ENCODE measurements at regions not wholly inside any gene's neighbourhood (a gene's known extent, or its start where the extent isn't known, plus 50 kb on each side); places are given as distances from the start of the nearest gene placed in this dataset.

DNA sequence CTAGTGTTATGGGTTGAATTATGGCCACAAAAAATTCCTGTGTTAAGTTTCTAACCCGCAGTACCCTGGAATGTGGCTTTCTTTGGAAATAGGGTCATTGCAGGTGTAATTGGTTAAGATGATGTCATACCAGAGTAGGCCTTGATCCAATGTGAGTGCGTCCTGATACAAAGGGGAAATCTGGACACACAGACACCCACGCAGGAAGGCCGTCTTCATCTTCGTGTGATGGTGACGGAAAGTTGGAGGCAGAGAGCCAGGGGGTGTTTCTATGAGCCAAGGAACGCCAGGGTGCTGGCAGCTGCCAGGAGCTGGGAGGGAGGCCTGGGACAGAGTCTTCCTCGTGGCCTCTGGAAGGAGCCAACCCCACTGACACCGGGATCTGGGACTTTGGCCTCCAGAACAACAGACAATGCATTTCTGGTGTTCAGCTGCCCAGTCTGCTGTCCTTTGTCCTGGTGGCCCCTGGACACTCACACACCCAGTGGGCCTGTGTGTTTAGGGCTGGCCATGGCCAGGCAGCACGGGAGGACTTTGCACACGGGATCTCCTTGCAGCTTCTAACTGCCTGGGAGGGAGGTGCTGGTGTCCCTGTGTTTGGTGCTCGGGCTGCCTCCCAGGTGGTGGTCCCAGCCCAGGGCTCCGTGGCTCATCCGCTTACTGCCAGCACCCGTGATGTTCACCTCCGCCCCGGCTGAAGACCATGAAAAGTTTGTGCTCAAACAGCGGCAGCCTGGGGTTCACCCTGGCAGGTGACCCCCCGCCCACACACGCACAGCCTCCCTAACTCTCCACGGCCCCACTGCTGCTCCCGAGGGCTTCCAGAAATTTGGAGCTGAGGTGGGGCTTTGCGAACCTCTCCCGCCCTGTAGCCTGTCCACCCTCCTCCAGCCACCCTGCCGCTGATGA is 53.4 kb upstream of the GATA5 start:
- CTCF ChIA-PET = no interaction called here
- no peak overlapping the region for H3K27ac ChIP-seq (ENCODE audit: control insufficient read depth, insufficient read depth)
- no peak overlapping the region for H3K9ac ChIP-seq (ENCODE audit: control insufficient read depth, insufficient read depth, low read length)
- BruUV-seq (replicated peaks) = no TSS peak
- H4K20me1 ChIP-seq (ENCODE audit: control insufficient read depth, insufficient read depth) = no peaks in the 10 kb centered on the region
- H2AFZ ChIP-seq (ENCODE audit: control insufficient read depth, low read depth, low read length) = no peak overlapping the region
- FAIRE-seq = no peak
- intact Hi-C loops (cut with micrococcal nuclease; ENCODE audit: unreplicated experiment) = no loop called here
- no peaks in the 10 kb centered on the region for H3K4me1 ChIP-seq (ENCODE audit: control insufficient read depth, insufficient read depth, low read length)
- SMC1A ChIA-PET (ENCODE audit: uncharacterized antibody, unreplicated experiment) = no interaction called here
- no peaks in the 10 kb centered on the region for H3K9me3 ChIP-seq (replicated peaks; ENCODE audit: control insufficient read depth, insufficient read depth, low read length)
- in situ Hi-C loops (cut with MboI) = no loop called here
- POLR2A ChIA-PET = no interaction called here
- H3K4me2 ChIP-seq (ENCODE audit: control insufficient read depth, insufficient read depth) = no peak overlapping the region
- no peaks in the 10 kb centered on the region for H3K36me3 ChIP-seq (ENCODE audit: control insufficient read depth in 2 of 2, insufficient read depth in 2 of 2, low read length in 1 of 2)
- H3K79me2 ChIP-seq (ENCODE audit: control insufficient read depth, insufficient read depth, low read length) = no peaks in the 10 kb centered on the region
- TF ChIP-seq SKIL (IDR thresholded peaks at IDR 0.05; ENCODE audit: low read depth, poor library complexity, severe bottlenecking) = no peak
- H3K4me3 ChIP-seq = no peak overlapping the region
- H3K27me3 ChIP-seq (replicated peaks in 1 of 2; ENCODE audit: control insufficient read depth in 2 of 2, insufficient read depth in 2 of 2, low read length in 1 of 2) = peaks cover 0 to 1% of the 10 kb centered on the region in 2 experiments; a peak in 1 of 4 replicates
- RAD21 ChIA-PET (ENCODE audit: unreplicated experiment) = no interaction called here
- no peak for ATAC-seq
- no peak for DNase-seq (ENCODE audit: low read depth, low spot score)
- WGBS (ENCODE audit: insufficient coverage, insufficient replicate concordance, low lambda C conversion rate, missing lambda C conversion rate) = 48% methylated on average over 25 of the region's 25 CpGs

GRCh38 chr20:62529896-62530642 is 54.3 kb upstream of the GATA5 start:
- no peak overlapping the region for H3K4me3 ChIP-seq
- 44% methylated on average over 25 of the region's 25 CpGs for whole genome bisulfite sequencing (ENCODE audit: insufficient coverage, insufficient replicate concordance, low lambda C conversion rate, missing lambda C conversion rate)
- no peaks in the 10 kb centered on the region for H3K4me1 ChIP-seq (ENCODE audit: control insufficient read depth, insufficient read depth, low read length)
- ChIA-PET SMC1A (ENCODE audit: uncharacterized antibody, unreplicated experiment) (no interaction called here), RAD21 (ENCODE audit: unreplicated experiment) (no interaction called here), POLR2A (no interaction called here), CTCF (no interaction called here)
- no peaks in the 10 kb centered on the region; a peak in 1 of 4 replicates for H3K27me3 ChIP-seq (replicated peaks in 1 of 2; ENCODE audit: control insufficient read depth in 2 of 2, insufficient read depth in 2 of 2, low read length in 1 of 2)
- H4K20me1 ChIP-seq (ENCODE audit: control insufficient read depth, insufficient read depth) = no peaks in the 10 kb centered on the region
- intact Hi-C loops (cut with micrococcal nuclease; ENCODE audit: unreplicated experiment) = no loop called here
- H3K4me2 ChIP-seq (ENCODE audit: control insufficient read depth, insufficient read depth) = no peak overlapping the region
- no peak overlapping the region for H3K27ac ChIP-seq (ENCODE audit: control insufficient read depth, insufficient read depth)
- BruUV-seq (replicated peaks) = no TSS peak
- FAIRE-seq (no peak), ATAC-seq (no peak), DNase-seq (ENCODE audit: low read depth, low spot score) (no peak)
- no peak overlapping the region for H2AFZ ChIP-seq (ENCODE audit: control insufficient read depth, low read depth, low read length)
- in situ Hi-C loops (cut with MboI) = no loop called here
- no peak overlapping the region for H3K9ac ChIP-seq (ENCODE audit: control insufficient read depth, insufficient read depth, low read length)
- no peaks in the 10 kb centered on the region for H3K36me3 ChIP-seq (ENCODE audit: control insufficient read depth in 2 of 2, insufficient read depth in 2 of 2, low read length in 1 of 2)
- no peaks in the 10 kb centered on the region for H3K79me2 ChIP-seq (ENCODE audit: control insufficient read depth, insufficient read depth, low read length)
- no peaks in the 10 kb centered on the region for H3K9me3 ChIP-seq (replicated peaks; ENCODE audit: control insufficient read depth, insufficient read depth, low read length)
- no peak for TF ChIP-seq CBX5 (IDR thresholded peaks at IDR 0.05; ENCODE audit: low read depth)
- TF ChIP-seq SUZ12 (IDR thresholded peaks at IDR 0.05; ENCODE audit: unreplicated experiment) = no peak
- no peak for TF ChIP-seq RAD51 (IDR thresholded peaks at IDR 0.05)
- TF ChIP-seq POLR2AphosphoS5 (IDR thresholded peaks at IDR 0.05; ENCODE audit: low read length) = no peak
- no peak for TF ChIP-seq CEBPB (IDR thresholded peaks at IDR 0.05; ENCODE audit: borderline replicate concordance in 1 of 2, low read depth in 2 of 2, low read length in 2 of 2)
- no peak for TF ChIP-seq CBFB (IDR thresholded peaks at IDR 0.05; ENCODE audit: low read depth)
- TF ChIP-seq, protein P1, sequence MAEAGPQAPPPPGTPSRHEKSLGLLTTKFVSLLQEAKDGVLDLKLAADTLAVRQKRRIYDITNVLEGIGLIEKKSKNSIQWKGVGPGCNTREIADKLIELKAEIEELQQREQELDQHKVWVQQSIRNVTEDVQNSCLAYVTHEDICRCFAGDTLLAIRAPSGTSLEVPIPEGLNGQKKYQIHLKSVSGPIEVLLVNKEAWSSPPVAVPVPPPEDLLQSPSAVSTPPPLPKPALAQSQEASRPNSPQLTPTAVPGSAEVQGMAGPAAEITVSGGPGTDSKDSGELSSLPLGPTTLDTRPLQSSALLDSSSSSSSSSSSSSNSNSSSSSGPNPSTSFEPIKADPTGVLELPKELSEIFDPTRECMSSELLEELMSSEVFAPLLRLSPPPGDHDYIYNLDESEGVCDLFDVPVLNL (IDR thresholded peaks at IDR 0.05; ENCODE audit: low read depth, low read length) = no peak
- no peak for TF ChIP-seq FOXK2 (IDR thresholded peaks at IDR 0.05)
- no peak for TF ChIP-seq FOS (IDR thresholded peaks at IDR 0.05; ENCODE audit: borderline replicate concordance, extremely low read depth, insufficient read length)
- no peak for TF ChIP-seq RCOR1 (conservative IDR thresholded peaks at IDR 0.05; ENCODE audit: low read depth, low read length)
- no peak for TF ChIP-seq MYB (IDR thresholded peaks at IDR 0.05; ENCODE audit: borderline replicate concordance, low read depth, low read length)
- no peak for TF ChIP-seq BMI1 (IDR thresholded peaks at IDR 0.05; ENCODE audit: borderline replicate concordance)

Measured in GM12878 (cell line).